ENCODE measurements at regions not wholly inside any gene's neighbourhood (a gene's known extent, or its start where the extent isn't known, plus 50 kb on each side); places are given as distances from the start of the nearest gene placed in this dataset.

- POLR2A ChIA-PET: no interaction called here
- no peak for ATAC-seq (ENCODE audit: low read depth)
- peaks cover 9% of the 10 kb centered on the region for H3K9me3 Mint-ChIP-seq
Observed at GRCh38 chr14:87059060-87059839, 933.7 kb downstream of the GALC start.

GRCh38 chr14:87055007-87055406 is 938.0 kb downstream of the GALC start:
- Mint-ChIP-seq H3K4me1 (no peaks in the 10 kb centered on the region), H3K27me3 (no peaks in the 10 kb centered on the region), H3K4me3 (no peak overlapping the region), H3K9me3 (peaks cover 6% of the 10 kb centered on the region), H3K36me3 (ENCODE audit: low read depth) (no peaks in the 10 kb centered on the region), H3K27ac (no peak overlapping the region)
- no peak for TF ChIP-seq CTCF (IDR thresholded peaks at IDR 0.05)
- no peak for DNase-seq
- ATAC-seq (ENCODE audit: low read depth): no peak
- ChIA-PET CTCF (no interaction called here), POLR2A (no interaction called here)
- intact Hi-C loops (cut with micrococcal nuclease): no loop called here

More at GRCh38 chr14:87059060-87059839, 933.7 kb downstream of the GALC start:
- no peak for TF ChIP-seq CTCF (IDR thresholded peaks at IDR 0.05)
- CTCF ChIA-PET: no interaction called here
- H3K4me3 Mint-ChIP-seq: no peak overlapping the region
- DNase-seq: no peak
- H3K27ac Mint-ChIP-seq: no peak overlapping the region
- H3K27me3 Mint-ChIP-seq: no peaks in the 10 kb centered on the region
- no peaks in the 10 kb centered on the region for H3K4me1 Mint-ChIP-seq
- no peaks in the 10 kb centered on the region for H3K36me3 Mint-ChIP-seq (ENCODE audit: low read depth)
- intact Hi-C loops (cut with micrococcal nuclease): no loop called here

- POLR2A ChIA-PET: no interaction called here
Observed at GRCh38 chr14:87052646-87053225, 940.2 kb downstream of the GALC start.

GRCh38 chr14:87050421-87050820 is 942.6 kb downstream of the GALC start:
- H3K4me3 Mint-ChIP-seq: no peak overlapping the region
- DNase-seq: no peak
- ChIA-PET CTCF (no interaction called here), POLR2A (no interaction called here)
- H3K9me3 Mint-ChIP-seq: no peaks in the 10 kb centered on the region
- H3K27ac Mint-ChIP-seq: no peak overlapping the region
- no peak for TF ChIP-seq CTCF (IDR thresholded peaks at IDR 0.05)
- intact Hi-C loops (cut with micrococcal nuclease): no loop called here
- H3K27me3 Mint-ChIP-seq: no peaks in the 10 kb centered on the region
- no peaks in the 10 kb centered on the region for H3K4me1 Mint-ChIP-seq
- no peak for ATAC-seq (ENCODE audit: low read depth)
- H3K36me3 Mint-ChIP-seq (ENCODE audit: low read depth): no peaks in the 10 kb centered on the region

More at GRCh38 chr14:87052646-87053225, 940.2 kb downstream of the GALC start:
- no peak for TF ChIP-seq CTCF (IDR thresholded peaks at IDR 0.05)
- ATAC-seq (ENCODE audit: low read depth) (no peak), DNase-seq (no peak)
- no peaks in the 10 kb centered on the region for H3K4me1 Mint-ChIP-seq
- CTCF ChIA-PET: no interaction called here
- peaks cover 2% of the 10 kb centered on the region for H3K9me3 Mint-ChIP-seq
- no peak overlapping the region for H3K4me3 Mint-ChIP-seq
- no peaks in the 10 kb centered on the region for H3K36me3 Mint-ChIP-seq (ENCODE audit: low read depth)
- intact Hi-C loops (cut with micrococcal nuclease): no loop called here
- no peaks in the 10 kb centered on the region for H3K27me3 Mint-ChIP-seq
- no peak overlapping the region for H3K27ac Mint-ChIP-seq

- ATAC-seq (ENCODE audit: low read depth) (no peak), DNase-seq (no peak)
- H3K4me1 Mint-ChIP-seq: no peaks in the 10 kb centered on the region
- H3K9me3 Mint-ChIP-seq: no peaks in the 10 kb centered on the region
- intact Hi-C loops (cut with micrococcal nuclease): no loop called here
- H3K27me3 Mint-ChIP-seq: no peaks in the 10 kb centered on the region
- H3K4me3 Mint-ChIP-seq: no peak overlapping the region
- H3K27ac Mint-ChIP-seq: no peak overlapping the region
- no peaks in the 10 kb centered on the region for H3K36me3 Mint-ChIP-seq (ENCODE audit: low read depth)
- CTCF ChIA-PET: no interaction called here
- POLR2A ChIA-PET: no interaction called here
- TF ChIP-seq CTCF (IDR thresholded peaks at IDR 0.05): no peak
Observed at GRCh38 chr14:87049950-87050349, 943.0 kb downstream of the GALC start.
